Esophagus squamous epithelium (tissue), 5 donors: ENCODE measurements at regions not wholly inside any gene's neighbourhood (a gene's known extent, or its start where the extent isn't known, plus 50 kb on each side); places are given as distances from the start of the nearest gene placed in this dataset.

Experiments used
- DNase-seq: peaks from one replicate; lab custom pipeline; 2025; lab: John Stamatoyannopoulos, UW
- H3K27ac ChIP-seq, 4 donors: fragments of 200-600 bp; sonication (generic); one replicate each; pipeline ENCODE4 v1.5.1; 2016 to 2019; ENCODE audit warnings: mild to moderate bottlenecking in 1 of 4
- H3K27me3 ChIP-seq, 4 donors: fragments of 200-600 bp; sonication (generic); 1 replicate in 3 of 4; 2 replicates in 1 of 4; pipeline versions ENCODE4 v1.5.1 to v1.6.0; 2017 to 2021; ENCODE audit warnings: antibody characterized with exemption in 1 of 4
- H3K36me3 ChIP-seq, 3 donors: fragments of 200-600 bp; sonication (generic); one replicate each; pipeline ENCODE4 v1.5.1; 2016 to 2019
- H3K4me1 ChIP-seq, 3 donors: fragments of 200-600 bp; sonication (generic); one replicate each; pipeline ENCODE4 v1.5.1; 2017 to 2019
- H3K4me3 ChIP-seq, 4 donors: fragments of 200-600 bp; sonication (generic); 1 replicate in 3 of 4; 2 replicates in 1 of 4; pipeline ENCODE4 v1.5.1; 2016 to 2019; ENCODE audit warnings: mild to moderate bottlenecking in 2 of 4, moderate library complexity in 1 of 4
- H3K9me3 ChIP-seq, 3 donors: fragments of 200-600 bp; sonication (generic); one replicate each; pipeline ENCODE4 v1.5.1; 2016 to 2019
- POLR2A ChIP-seq, 4 donors: fragments of 450-650 bp; IDR thresholded peaks; one replicate each; pipeline ENCODE4 v1.6.1; 2017; ENCODE audit warnings: antibody characterized with exemption in 4 of 4, mild to moderate bottlenecking in 4 of 4, moderate library complexity in 3 of 4
- WGBS, 2 donors: methylation state at CpG; one replicate each; pipeline ENCODE4 v1.1.5; 2018; 5-methylcytosine and 5-hydroxymethylcytosine counted together
- intact Hi-C: fragments of 100-400 bp; cut with DNase I; formaldehyde crosslinking; loops from one replicate; pipeline ENCODE4 v1.15.0; 2022
- TF ChIP-seq, protein P1 (sequence below), 6 experiments: fragments of 450-650 bp in 4 of 6; fragments of 200-600 bp in 2 of 6; sonication (generic) in 2 of 6; IDR thresholded peaks; one replicate each; pipeline ENCODE4 v1.5.1; 2016 to 2019; ENCODE audit warnings: antibody characterized with exemption in 6 of 6, mild to moderate bottlenecking in 4 of 6, moderate library complexity in 4 of 6
- donor health status: DM: yes; HTN: yes; CAD: no.

DNA sequence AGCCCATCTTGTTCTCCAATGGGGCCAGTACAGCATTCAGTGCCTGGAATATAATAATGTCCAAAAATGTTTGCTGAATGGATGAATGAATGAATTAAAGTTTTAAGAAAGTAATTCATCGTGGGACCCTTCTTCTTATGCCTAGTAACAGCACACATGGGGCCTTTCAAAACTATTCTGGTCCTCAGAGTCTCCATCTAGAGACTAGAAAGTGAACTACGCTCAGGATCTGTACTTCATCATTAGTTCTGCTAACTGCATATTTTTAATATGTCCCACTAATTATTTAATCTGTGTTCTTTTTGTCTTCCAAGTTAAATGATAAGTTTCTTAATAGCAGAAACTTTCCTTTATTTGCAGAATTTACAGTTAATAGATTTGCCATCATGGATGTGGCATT, 172.5 kb downstream of the SMAD2 start:
- WGBS, 2 donors = 57 to 67% methylated on average over 2 of the region's 2 CpGs
- TF ChIP-seq POLR2A (IDR thresholded peaks at IDR 0.05) = no peak
- TF ChIP-seq, protein P1, sequence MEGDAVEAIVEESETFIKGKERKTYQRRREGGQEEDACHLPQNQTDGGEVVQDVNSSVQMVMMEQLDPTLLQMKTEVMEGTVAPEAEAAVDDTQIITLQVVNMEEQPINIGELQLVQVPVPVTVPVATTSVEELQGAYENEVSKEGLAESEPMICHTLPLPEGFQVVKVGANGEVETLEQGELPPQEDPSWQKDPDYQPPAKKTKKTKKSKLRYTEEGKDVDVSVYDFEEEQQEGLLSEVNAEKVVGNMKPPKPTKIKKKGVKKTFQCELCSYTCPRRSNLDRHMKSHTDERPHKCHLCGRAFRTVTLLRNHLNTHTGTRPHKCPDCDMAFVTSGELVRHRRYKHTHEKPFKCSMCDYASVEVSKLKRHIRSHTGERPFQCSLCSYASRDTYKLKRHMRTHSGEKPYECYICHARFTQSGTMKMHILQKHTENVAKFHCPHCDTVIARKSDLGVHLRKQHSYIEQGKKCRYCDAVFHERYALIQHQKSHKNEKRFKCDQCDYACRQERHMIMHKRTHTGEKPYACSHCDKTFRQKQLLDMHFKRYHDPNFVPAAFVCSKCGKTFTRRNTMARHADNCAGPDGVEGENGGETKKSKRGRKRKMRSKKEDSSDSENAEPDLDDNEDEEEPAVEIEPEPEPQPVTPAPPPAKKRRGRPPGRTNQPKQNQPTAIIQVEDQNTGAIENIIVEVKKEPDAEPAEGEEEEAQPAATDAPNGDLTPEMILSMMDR (IDR thresholded peaks at IDR 0.05) = peak in 2 of 6 experiments; percentile 11 to 34
- intact Hi-C loops = no loop called here
- DNase-seq = no peak
- no peak overlapping the region for H3K4me3 ChIP-seq
- H3K36me3 ChIP-seq = no peaks in the 10 kb centered on the region
- peaks cover 0 to 42% (median 0%) of the 10 kb centered on the region in 4 donors for H3K27me3 ChIP-seq
- H3K27ac ChIP-seq = no peak overlapping the region
- H3K4me1 ChIP-seq = no peaks in the 10 kb centered on the region
- H3K9me3 ChIP-seq = peaks cover 0 to 4% (median 0%) of the 10 kb centered on the region in 3 donors

DNA sequence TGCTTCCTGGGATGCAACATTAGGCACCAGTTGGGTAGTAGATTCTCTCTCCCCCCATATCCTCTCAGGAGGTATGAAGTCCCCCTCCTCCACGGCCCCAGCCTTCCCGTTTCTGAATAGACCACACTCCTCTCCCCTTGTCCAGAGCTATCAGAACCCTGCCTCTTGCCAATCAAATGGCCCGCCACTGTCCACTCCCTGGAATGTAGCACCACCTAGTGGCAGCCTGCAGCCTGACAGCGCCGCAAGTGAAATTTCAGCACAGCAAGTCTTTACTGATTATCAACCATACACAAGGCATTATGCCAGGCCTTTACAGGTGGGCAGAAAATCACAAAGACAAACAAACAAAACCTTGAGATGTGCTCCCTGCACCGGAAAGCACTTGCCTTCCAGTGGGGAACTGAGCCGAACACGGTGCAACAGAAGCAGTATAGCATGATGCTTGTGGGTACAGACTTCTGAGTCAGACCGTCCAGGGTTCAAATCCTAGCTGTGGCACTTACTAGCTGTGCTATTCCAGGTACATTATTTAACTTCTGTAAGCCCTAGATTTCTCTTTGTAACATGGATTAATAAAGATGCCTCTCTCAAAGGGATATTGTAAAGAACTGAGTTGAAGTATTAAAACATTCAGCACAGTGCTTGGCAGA, 174.0 kb downstream of the SMAD2 start:
- DNase-seq = no peak
- H3K27ac ChIP-seq = no peak overlapping the region

DNA sequence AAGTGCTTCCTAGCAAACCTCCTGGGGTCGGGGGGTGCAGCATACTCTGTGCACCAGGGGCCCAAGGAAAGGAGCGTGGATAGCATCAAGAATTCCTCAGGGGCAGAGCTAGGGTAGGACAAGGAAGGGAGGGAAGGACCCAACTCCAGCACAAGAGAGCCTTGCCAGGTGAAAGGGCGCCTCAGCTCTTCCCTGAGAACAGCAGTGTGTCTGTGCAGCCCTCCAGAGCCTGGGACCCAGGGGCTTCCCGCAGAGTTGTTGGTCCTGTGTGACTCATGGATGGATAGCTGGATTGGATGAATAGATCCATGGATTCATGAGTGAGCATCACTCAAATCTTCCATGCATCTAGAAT, 175.4 kb downstream of the SMAD2 start:
- DNase-seq = no peak
- intact Hi-C loops = no loop called here
- H3K4me3 ChIP-seq = no peak overlapping the region
- WGBS, 2 donors = 69 to 72% methylated on average over 2 to 3 of the region's 4 CpGs
- peaks cover 0 to 4% (median 0%) of the 10 kb centered on the region in 3 donors for H3K9me3 ChIP-seq
- H3K4me1 ChIP-seq = no peaks in the 10 kb centered on the region
- peaks cover 0 to 47% (median 0%) of the 10 kb centered on the region in 4 donors for H3K27me3 ChIP-seq
- no peak for TF ChIP-seq POLR2A (IDR thresholded peaks at IDR 0.05)
- TF ChIP-seq, protein P1 (IDR thresholded peaks at IDR 0.05) = no peak
- no peak overlapping the region for H3K27ac ChIP-seq
- H3K36me3 ChIP-seq = no peaks in the 10 kb centered on the region

More for the DNA sequence above, 174.0 kb downstream of the SMAD2 start:
- no peak for TF ChIP-seq POLR2A (IDR thresholded peaks at IDR 0.05)
- TF ChIP-seq, protein P1 (IDR thresholded peaks at IDR 0.05) = peak; percentile 62 to 77 (median 68)
- H3K4me1 ChIP-seq = no peaks in the 10 kb centered on the region
- intact Hi-C loops = no loop called here
- H3K4me3 ChIP-seq = no peak overlapping the region
- H3K9me3 ChIP-seq = peaks cover 0 to 4% (median 0%) of the 10 kb centered on the region in 3 donors
- WGBS, 2 donors = 20 to 21% methylated on average over 9 of the region's 9 CpGs
- peaks cover 0 to 43% (median 0%) of the 10 kb centered on the region in 4 donors for H3K27me3 ChIP-seq
- no peaks in the 10 kb centered on the region for H3K36me3 ChIP-seq

DNA sequence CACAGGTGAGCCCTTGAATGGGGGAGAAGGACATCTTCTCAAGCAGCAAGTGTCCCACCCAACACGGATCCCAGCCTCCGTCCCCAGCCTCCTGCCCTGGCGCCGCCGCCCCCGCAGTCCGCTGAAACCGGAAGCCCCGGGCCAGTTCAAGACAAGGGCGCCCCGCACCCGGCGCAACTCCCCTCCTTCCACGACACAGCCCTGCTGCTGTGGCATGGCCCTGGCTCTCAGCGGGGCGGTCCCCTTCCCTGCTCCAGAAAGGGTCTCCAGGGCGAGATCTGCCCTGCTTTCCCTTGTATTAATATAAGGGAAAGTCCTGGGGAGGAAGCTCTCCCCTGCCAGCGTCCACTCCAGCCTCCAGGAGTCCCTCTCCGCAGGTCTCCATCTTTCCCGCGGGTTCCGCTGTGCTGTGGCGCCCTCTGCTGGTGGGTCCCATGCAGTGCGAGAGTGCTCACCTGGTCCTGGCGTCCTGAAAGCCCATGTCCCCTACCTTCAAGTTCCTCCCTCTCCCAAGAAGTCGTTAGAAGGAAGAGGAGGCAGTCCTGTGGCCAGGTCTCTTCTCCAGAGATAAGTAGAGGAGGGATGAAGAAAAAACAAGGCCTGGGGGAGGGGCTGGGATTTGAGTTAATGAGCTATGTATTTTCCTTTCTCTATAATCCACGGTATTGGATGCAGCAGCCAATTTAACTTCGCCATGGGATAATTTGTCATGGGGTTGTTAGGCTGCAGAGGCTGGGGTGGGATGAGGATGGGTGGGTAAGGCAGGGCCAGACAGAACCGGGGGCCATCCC, 176.0 kb downstream of the SMAD2 start:
- Histone ChIP-seq H3K9me3 (peaks cover 0 to 1% (median 0%) of the 10 kb centered on the region in 3 donors), H3K27ac (no peak overlapping the region), H3K4me1 (peaks cover 0 to under 1% (median 0%) of the 10 kb centered on the region in 3 donors), H3K4me3 (no peak overlapping the region), H3K27me3 (peaks cover 0 to 42% (median 0%) of the 10 kb centered on the region in 4 donors), H3K36me3 (no peaks in the 10 kb centered on the region)
- no peak for DNase-seq
- WGBS, 2 donors = 54 to 64% methylated on average over 6 to 16 of the region's 29 CpGs
- intact Hi-C loops = no loop called here
- no peak for TF ChIP-seq POLR2A (IDR thresholded peaks at IDR 0.05)
- TF ChIP-seq, protein P1 (IDR thresholded peaks at IDR 0.05) = peak in 5 of 6 experiments; percentile 22 to 62 (median 48)
